Activated CD4-positive, alpha-beta T cell treated with anti-CD3 and anti-CD28 coated beads, Interleukin-2, Interleukin-4, amounts not matched to agents 100 ng/mL and 50 ng/mL, durations not matched to agents 16 hours and 8 hours (primary cell): ENCODE measurements at regions not wholly inside any gene's neighbourhood (a gene's known extent, or its start where the extent isn't known, plus 50 kb on each side); places are given as distances from the start of the nearest gene placed in this dataset.

Experiments
- DNase-seq: peaks from one replicate; pipeline ENCODE4 v3.0.0-alpha.2; 2020; ENCODE audit warnings: low spot score

DNA sequence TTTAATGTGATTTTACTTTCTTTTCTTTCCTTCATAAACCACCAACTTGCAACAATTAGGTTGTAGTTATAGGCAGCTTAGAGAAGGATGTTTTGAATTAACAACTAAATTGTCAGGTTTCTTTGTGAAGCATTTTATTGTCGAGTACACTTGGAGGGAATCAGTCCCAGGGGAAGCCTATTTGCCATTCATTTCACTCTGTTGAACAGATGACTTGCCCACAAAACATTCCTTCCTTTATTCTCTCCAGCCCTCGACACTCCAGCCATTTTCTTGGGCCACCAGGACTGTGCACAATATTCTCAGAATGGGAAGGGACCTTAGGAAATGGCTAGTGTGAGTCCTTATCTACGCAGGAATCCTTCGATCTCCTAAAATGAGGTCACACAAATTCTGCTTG, 620.6 kb downstream of the SOX6 start:
- no peak for DNase-seq

DNA sequence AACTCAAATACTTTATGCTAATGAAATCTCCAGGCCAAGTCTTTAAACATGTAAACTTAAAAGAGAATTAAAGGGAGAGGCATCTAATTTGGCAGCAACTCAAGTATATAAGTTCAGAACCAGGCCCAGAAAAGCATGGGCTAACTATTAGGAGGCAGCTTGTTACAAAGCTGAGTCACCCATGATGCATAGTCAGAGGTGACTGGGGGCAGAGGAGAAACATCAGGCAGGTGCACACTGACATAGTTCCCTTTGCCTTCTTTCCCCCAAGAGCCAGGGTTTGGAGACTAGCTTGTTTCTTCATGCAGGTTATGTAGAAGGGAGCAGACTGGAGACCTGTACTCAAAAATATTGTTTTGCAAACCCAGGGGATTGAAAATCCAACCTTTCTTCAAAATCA, 619.0 kb downstream of the SOX6 start:
- DNase-seq, result no peak

- DNase-seq, result no peak
Observed at GRCh38 chr11:15738931-15739330, 617.4 kb downstream of the SOX6 start.

DNA sequence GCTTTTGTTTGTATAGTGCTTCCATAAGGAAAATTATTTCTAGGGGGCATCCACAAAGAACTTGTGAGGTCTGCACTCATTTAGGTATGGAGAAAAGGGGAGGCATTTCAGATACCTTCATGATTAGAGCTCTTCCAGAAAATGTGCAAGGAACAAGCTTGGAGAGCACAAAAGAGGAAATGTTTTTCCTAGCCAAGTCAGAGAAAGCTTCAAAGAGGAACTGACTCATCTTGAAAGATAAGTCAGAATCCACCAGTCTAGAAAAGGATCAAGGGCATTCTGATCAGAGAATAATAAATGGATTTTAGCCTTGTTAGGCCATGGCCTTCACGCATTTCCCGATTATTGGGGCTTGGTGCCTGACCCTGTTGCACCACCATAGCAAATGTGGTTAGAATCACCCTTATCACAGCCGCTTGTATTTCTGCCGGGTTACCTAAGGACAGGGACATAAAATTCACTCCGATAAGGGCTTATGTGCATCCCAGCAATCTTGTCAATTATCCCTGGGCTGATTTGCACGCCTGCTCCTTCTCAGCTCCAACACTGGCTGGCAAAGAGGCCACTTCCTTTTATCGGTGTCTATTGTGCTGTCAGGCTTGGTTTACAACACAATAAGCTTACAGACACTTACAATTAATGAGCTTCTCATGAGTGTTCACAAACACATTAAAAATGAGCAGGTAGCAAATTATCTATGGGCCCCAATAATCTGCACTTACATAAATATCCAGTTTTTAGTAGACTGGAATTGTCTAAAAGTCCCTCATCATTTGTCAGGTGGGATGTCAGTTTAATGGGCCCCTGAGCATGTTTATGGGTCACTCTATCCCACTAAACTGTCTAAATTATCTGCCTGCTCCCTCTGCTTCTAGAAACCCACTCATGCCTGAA, 613.5 kb downstream of the SOX6 start:
- no peak for DNase-seq

DNA sequence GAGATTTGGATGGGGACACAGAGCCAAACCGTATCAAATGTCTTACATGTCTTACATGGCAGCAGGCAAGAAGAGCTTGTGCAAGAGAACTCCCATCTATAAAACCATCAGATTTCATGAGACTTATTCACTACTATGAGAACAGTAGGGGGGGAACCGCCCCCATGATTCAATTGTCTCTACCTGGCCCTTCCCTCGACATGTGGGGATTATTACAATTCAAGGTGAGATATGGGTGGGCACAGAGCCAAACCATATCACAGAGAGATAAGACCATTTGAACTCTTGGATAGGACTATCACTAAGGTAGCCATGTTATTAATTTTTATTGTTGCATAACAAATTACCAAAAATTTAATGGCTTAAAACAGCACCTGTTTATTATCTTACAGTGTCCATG, 611.7 kb downstream of the SOX6 start:
- DNase-seq, result no peak

GRCh38 chr11:15745266-15745665, 611.1 kb downstream of the SOX6 start:
- no peak for DNase-seq

DNA sequence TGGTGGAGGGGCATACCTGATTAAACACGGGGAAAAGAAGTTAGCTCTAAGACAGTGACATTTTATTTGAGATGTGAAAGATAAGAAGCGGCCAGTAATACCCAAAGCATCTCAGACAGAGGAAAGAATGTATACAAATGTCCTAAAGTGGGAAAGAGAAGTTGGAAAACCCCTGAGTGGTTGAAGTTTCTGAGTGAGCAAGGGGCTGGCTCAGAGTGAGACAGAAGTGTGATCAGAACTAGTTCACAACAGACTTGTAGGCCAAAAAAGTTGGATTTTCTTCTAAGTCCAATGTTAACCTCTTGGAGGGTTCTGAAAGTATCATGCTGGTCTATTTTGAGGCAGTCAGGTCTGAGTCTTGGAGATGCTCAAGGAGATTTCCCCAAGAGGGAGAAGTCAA, 608.7 kb downstream of the SOX6 start:
- DNase-seq, result no peak

GRCh38 chr11:15748132-15748531, 608.2 kb downstream of the SOX6 start:
- no peak for DNase-seq

DNA sequence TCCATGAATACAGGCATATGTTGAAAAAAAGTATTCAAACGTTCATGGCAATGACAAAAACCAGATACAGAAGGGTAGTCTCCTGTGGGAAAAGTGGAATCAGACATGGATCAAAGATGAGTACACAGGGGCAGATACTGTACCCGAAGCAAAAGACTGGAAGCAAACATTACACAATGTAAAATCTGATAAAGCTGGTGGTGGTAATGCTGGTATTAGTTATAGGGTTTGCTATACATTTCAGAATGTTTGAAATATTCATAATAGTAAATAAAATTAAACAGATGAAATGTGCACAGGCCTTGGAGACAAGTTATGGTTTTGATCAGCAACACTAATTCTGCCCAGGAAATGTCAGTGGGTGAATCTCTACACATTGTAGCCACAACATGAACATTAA, 607.6 kb downstream of the SOX6 start:
- no peak for DNase-seq

DNA sequence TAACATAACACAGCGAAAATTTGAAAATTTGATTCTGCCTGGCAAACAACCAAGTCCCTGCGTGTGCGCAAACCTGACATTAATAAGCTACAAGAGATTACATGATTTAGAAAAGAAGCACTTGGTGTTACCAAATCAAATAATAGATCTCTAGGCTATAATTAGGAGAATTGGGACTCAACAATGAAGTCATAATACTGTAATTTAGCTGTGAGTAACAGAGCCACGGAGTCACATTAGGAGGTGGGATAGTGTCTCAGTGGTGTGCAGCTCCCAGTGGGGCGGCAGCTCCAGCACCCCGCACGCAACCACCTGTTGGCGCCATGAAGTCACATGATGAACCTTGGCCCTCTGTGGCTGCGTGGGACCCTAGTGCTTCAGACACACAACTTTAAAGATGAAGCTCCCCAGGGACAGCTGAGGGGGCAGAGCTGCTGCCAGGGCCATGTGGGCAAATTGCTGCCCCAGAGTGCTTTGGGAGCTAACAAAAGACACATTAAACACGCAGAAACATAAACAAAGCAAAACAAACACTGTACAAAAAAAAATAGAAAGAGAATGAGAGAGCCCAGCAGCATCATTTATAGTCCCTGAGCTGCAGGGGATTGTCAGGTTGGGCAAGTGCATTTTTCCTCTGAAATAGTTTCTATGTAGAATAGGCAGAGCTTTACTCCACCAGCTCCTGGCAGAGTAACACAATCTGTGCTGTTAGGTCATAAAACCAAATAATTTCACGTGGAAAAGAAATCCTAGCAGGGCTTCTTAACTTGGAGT, 605.6 kb downstream of the SOX6 start:
- DNase-seq, result no peak

DNA sequence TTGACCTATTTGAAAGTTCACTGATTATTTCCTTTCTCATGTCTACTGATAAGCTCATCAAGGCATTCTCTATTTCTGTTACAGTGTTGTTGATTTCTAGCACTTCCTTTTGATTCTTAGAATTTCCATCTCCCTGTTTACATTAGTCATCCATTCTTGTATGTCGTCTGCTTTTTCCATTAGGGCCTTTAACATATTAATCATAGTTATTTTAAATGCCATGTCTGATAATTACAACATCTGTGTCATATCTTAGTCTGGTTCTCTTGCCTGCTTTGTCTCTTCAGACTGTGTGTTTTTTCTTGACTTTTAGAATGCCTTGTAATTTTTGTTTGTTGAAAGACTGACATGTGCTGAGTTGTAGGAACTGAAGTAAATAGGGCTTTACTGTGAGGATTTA, 602.1 kb downstream of the SOX6 start:
- DNase-seq, result no peak

DNA sequence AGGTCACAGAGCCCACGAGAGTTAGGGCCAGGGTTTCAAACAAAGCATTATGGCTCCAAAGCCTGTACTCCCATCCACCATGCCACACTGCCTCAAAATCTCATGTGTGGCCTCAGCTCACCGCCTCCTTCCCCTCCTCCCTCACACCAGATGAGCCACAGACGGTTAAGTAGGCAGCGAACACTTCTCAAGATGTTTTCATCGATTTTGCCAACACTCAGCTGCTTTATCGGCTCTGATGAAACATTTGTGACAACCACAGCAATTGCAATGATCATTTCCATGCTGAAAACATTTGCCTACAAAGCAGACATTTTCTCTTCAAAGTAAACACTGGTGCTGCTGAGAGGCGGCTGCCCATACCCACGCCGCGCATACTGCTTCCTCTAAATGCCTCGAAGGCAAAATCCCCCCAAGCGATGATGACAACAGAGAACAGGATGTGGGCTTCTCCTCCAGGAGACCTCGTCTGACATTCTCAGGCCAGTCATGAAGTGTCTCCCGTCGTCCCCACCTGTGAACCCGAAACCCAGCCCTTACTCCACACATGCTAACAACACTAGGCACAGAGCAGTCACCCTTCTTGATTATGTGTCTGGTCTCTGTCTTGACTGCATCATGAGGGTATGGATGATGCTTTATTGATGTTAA, 599.2 kb downstream of the SOX6 start:
- DNase-seq, result no peak

- DNase-seq, result no peak
Observed at GRCh38 chr11:15758857-15759465, 597.4 kb downstream of the SOX6 start.

DNA sequence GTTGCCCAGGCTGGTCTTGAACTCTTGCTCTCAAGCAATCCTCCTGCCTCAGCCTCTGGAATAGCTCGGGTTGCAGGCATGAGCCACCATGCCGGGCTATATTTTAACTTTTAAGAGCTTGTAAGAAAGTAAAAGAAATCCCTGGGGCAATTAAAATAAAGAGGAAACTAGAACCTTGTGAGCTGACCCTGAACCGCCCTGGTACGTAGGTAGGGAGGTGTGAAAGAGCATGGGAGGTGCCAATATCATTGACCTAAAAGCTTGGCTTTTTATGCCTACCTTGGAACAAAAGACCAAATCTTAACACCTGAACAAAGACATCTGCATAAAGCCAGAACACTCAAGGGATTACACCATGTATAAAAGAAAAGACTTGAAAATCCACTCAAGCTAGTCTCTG, 595.1 kb downstream of the SOX6 start:
- no peak for DNase-seq

GRCh38 chr11:15764326-15764725, 592.0 kb downstream of the SOX6 start:
- DNase-seq, result no peak

GRCh38 chr11:15764948-15765347, 591.4 kb downstream of the SOX6 start:
- DNase-seq, result no peak

GRCh38 chr11:15765530-15765929, 590.8 kb downstream of the SOX6 start:
- no peak for DNase-seq

GRCh38 chr11:15768321-15768720, 588.0 kb downstream of the SOX6 start:
- DNase-seq, result no peak

DNA sequence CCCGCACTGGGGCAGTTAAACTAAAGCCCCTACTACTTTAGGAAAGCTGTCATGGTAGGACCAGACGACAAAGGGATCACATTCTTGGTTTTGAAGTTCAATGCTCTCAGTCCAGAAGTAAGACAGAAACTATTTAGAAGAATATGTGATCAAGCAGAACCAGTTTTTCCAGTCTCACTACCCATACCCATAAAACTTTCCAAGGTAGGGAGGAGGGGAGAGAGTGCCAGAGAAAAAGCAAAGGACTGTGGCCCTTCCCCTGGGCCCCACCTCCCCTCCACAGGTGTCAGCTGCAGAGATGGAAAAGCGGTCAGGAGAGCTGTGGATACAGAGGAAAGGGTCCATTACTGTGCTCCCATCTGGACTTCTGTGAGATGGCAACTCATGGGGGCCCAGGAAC, 587.1 kb downstream of the SOX6 start:
- DNase-seq, result no peak

GRCh38 chr11:15770798-15771414, 585.4 kb downstream of the SOX6 start:
- DNase-seq, result peak; percentile 9

DNA sequence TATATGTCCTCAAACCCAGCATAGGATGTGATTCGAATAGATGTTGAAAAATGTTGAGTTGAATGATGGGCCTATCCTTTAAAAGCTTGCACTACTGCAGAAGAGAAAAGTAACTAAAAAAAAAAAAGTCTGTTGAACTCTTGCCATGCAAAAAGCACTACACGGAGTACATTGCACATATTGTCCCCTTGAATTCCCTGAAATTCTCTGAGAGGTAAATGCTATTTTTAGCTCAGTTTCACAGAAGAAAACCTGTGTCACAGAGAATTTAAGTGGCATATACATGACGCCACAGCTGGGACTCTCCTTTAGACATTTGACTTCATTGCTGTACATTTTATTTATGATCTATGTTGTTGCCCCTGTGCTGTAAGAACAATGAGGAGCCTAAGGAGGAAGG, 583.8 kb downstream of the SOX6 start:
- no peak for DNase-seq

GRCh38 chr11:15772981-15773380, 583.4 kb downstream of the SOX6 start:
- DNase-seq, result no peak
